WTC11 (cell line): ENCODE measurements at regions not wholly inside any gene's neighbourhood (a gene's known extent, or its start where the extent isn't known, plus 50 kb on each side); places are given as distances from the start of the nearest gene placed in this dataset.

ENCODE experiments used
- NFE2L1 ChIP-seq: sonication (generic); formaldehyde crosslinking; IDR thresholded peaks from 2 replicates; pipeline ENCODE4 v1.8.1; 2023; ENCODE audit warnings: missing genetic modification reagents
- TF ChIP-seq, protein P1 (sequence below): fragments of 200-600 bp; IDR thresholded peaks from 2 replicates; pipeline ENCODE4 v1.8.0; 2022; ENCODE audit warnings: antibody characterized with exemption

DNA sequence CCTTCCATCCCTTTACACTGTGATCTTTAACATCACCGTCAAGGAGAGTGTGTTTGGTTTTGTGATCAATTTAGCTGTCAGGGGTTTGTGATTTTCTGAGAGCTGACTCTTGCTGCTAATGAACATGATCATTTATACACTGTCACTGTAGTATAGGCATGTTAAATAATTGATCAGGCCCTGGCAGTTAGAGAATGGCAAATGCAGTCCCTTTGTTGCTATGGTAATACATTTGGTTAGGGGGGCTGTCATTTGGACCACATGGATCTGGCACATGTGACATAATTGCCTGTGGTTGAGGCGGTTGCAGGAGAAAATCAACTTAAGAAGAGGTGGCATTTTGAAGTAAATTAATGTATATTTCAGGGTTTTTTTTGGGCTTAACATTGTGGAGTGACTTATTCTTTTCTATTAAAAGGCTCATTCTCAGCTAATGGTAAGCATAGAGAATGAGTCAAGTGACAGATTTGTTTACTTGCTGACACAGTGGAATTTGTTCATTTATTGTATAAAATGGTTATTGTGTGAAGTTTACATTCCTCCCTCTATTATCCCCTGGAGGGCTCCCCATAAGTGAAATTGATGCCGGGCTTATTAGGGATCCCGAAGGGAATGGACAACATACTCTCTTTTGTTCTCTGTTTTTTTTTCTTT lies 114.0 kb downstream of the FHIP1A start:
- TF ChIP-seq NFE2L1 (CRISPR knock-in tag): no peak
- TF ChIP-seq, protein P1, sequence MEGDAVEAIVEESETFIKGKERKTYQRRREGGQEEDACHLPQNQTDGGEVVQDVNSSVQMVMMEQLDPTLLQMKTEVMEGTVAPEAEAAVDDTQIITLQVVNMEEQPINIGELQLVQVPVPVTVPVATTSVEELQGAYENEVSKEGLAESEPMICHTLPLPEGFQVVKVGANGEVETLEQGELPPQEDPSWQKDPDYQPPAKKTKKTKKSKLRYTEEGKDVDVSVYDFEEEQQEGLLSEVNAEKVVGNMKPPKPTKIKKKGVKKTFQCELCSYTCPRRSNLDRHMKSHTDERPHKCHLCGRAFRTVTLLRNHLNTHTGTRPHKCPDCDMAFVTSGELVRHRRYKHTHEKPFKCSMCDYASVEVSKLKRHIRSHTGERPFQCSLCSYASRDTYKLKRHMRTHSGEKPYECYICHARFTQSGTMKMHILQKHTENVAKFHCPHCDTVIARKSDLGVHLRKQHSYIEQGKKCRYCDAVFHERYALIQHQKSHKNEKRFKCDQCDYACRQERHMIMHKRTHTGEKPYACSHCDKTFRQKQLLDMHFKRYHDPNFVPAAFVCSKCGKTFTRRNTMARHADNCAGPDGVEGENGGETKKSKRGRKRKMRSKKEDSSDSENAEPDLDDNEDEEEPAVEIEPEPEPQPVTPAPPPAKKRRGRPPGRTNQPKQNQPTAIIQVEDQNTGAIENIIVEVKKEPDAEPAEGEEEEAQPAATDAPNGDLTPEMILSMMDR: no peak
